Natural killer cell (primary cell): ENCODE measurements at regions not wholly inside any gene's neighbourhood (a gene's known extent, or its start where the extent isn't known, plus 50 kb on each side); places are given as distances from the start of the nearest gene placed in this dataset.

Source experiments
- ATAC-seq, 3 donors: fragments of 150-1000 bp in 2 of 3; fragments of 200-7000 bp in 1 of 3; cut with Tn5 transposase; 1 replicate in 1 of 3; 2 replicates in 2 of 3; pipeline ENCODE4 v1.10.0; 2021; ENCODE audit warnings: mild to moderate bottlenecking in 2 of 3, moderate library complexity in 2 of 3
- DNase-seq, 2 donors: peaks; one replicate each; pipeline versions ENCODE4 v3.0.0 to v3.0.0-alpha.2; 2013 to 2021; ENCODE audit warnings: mixed read lengths in 1 of 2
- H3K27ac ChIP-seq: one replicate; pipeline ENCODE4 v1.5.1; 2013; ENCODE audit warnings: mild to moderate bottlenecking, low read length
- H3K27me3 ChIP-seq: one replicate; pipeline ENCODE4 v1.6.1; 2013; ENCODE audit warnings: low read length; ENCODE audit not compliant: control insufficient read depth, insufficient read depth
- H3K36me3 ChIP-seq: one replicate; pipeline ENCODE4 v1.6.1; 2013; ENCODE audit warnings: low read length; ENCODE audit not compliant: control insufficient read depth, insufficient read depth
- H3K4me1 ChIP-seq: one replicate; pipeline ENCODE4 v1.6.1; 2013; ENCODE audit warnings: low read length; ENCODE audit not compliant: control insufficient read depth, insufficient read depth
- H3K4me3 ChIP-seq: one replicate; pipeline ENCODE4 v1.5.1; 2013; ENCODE audit warnings: low read length
- H3K9me3 ChIP-seq: one replicate; pipeline ENCODE4 v1.6.1; 2013; ENCODE audit warnings: low read length; ENCODE audit not compliant: control insufficient read depth, insufficient read depth
- H3K27ac Mint-ChIP-seq, 2 donors: one replicate each; pipeline ENCODE4 v1.8.0; 2022; ENCODE audit warnings: mild to moderate bottlenecking in 2 of 2, mixed read lengths in 2 of 2, moderate library complexity in 1 of 2
- H3K27me3 Mint-ChIP-seq, 2 donors: one replicate each; pipeline ENCODE4 v1.8.0; 2022; ENCODE audit warnings: low read depth in 2 of 2, mixed read lengths in 2 of 2
- H3K36me3 Mint-ChIP-seq: one replicate; pipeline ENCODE4 v1.8.0; 2022; ENCODE audit warnings: mixed read lengths
- H3K4me1 Mint-ChIP-seq, 2 donors: one replicate each; pipeline ENCODE4 v1.8.0; 2022; ENCODE audit warnings: mixed read lengths in 2 of 2
- H3K4me3 Mint-ChIP-seq: one replicate; pipeline ENCODE4 v1.8.0; 2022; ENCODE audit warnings: mild to moderate bottlenecking, moderate library complexity, mixed read lengths
- H3K9me3 Mint-ChIP-seq, 2 donors: one replicate each; pipeline ENCODE4 v1.8.0; 2022; ENCODE audit warnings: mixed read lengths in 2 of 2
- CTCF ChIP-seq: fragments of 200-600 bp; IDR thresholded peaks from one replicate; pipeline ENCODE4 v1.8.0; 2022; ENCODE audit warnings: antibody characterized with exemption
- WGBS: methylation state at CpG from one replicate; pipeline ENCODE4 v1.1.7; 2013; ENCODE audit warnings: missing lambda C conversion rate; ENCODE audit not compliant: insufficient coverage; 5-methylcytosine and 5-hydroxymethylcytosine counted together
- intact Hi-C: fragments of 100-400 bp; cut with micrococcal nuclease; formaldehyde crosslinking; loops from one replicate; pipeline ENCODE4 v1.14.2; 2022

- no peak for TF ChIP-seq CTCF
- Mint-ChIP-seq H3K27me3 (peaks cover 15 to 21% of the 10 kb centered on the region in 2 donors), H3K4me3 (no peak overlapping the region), H3K9me3 (peaks cover 9 to 17% of the 10 kb centered on the region in 2 donors), H3K4me1 (peaks cover 0 to 10% of the 10 kb centered on the region in 2 donors), H3K27ac (no peak overlapping the region), H3K36me3 (no peaks in the 10 kb centered on the region)
- no peaks in the 10 kb centered on the region for H3K27me3 ChIP-seq
- ATAC-seq = no peak
- 84% methylated on average over 10 of the region's 10 CpGs for WGBS
- no peak overlapping the region for H3K27ac ChIP-seq
- H3K4me1 ChIP-seq = no peaks in the 10 kb centered on the region
- no peak for DNase-seq
- no peak overlapping the region for H3K4me3 ChIP-seq
- intact Hi-C loops = loop anchor here (10.0 kb wide), 1 partner anchor 175 kb away; no protein-coding TSS in a partner anchor
- no peaks in the 10 kb centered on the region for H3K36me3 ChIP-seq
- peaks cover 17% of the 10 kb centered on the region for H3K9me3 ChIP-seq
These were observed 633.1 kb downstream of the MATN1 start for GRCh38 chr1:30090162-30090820.

- ATAC-seq = no peak
- Histone ChIP-seq H3K27me3 (no peaks in the 10 kb centered on the region), H3K4me3 (no peak overlapping the region), H3K4me1 (no peaks in the 10 kb centered on the region), H3K36me3 (no peaks in the 10 kb centered on the region), H3K9me3 (peaks cover 17% of the 10 kb centered on the region), H3K27ac (no peak overlapping the region)
- peaks cover 9 to 17% of the 10 kb centered on the region in 2 donors for H3K9me3 Mint-ChIP-seq
- intact Hi-C loops = loop anchor here (5.0 kb wide), 1 partner anchor 297 kb away; no protein-coding TSS in a partner anchor
- H3K27me3 Mint-ChIP-seq = peaks cover 21% of the 10 kb centered on the region in 2 donors
- TF ChIP-seq CTCF = no peak
- H3K36me3 Mint-ChIP-seq = no peaks in the 10 kb centered on the region
- 83% methylated on average over 11 of the region's 11 CpGs for WGBS
- DNase-seq = no peak
- H3K27ac Mint-ChIP-seq = no peak overlapping the region
- peaks cover 0 to 10% of the 10 kb centered on the region in 2 donors for H3K4me1 Mint-ChIP-seq
- no peak overlapping the region for H3K4me3 Mint-ChIP-seq
These were observed 634.4 kb downstream of the MATN1 start for GRCh38 chr1:30089024-30089430.

- Histone ChIP-seq H3K4me1 (no peaks in the 10 kb centered on the region), H3K36me3 (no peaks in the 10 kb centered on the region), H3K4me3 (no peak overlapping the region), H3K9me3 (peaks cover 16% of the 10 kb centered on the region), H3K27me3 (no peaks in the 10 kb centered on the region), H3K27ac (no peak overlapping the region)
- DNase-seq (no peak), ATAC-seq (no peak)
- Mint-ChIP-seq H3K4me1 (peaks cover 0 to 10% of the 10 kb centered on the region in 2 donors), H3K27ac (no peak overlapping the region), H3K4me3 (no peak overlapping the region), H3K27me3 (peaks cover 21 to 26% of the 10 kb centered on the region in 2 donors), H3K36me3 (no peaks in the 10 kb centered on the region), H3K9me3 (peaks cover 9 to 17% of the 10 kb centered on the region in 2 donors)
- intact Hi-C loops = loop anchor here (5.0 kb wide), 1 partner anchor 296 kb away; no protein-coding TSS in a partner anchor
- TF ChIP-seq CTCF = no peak
- WGBS = 76% methylated on average over 8 of the region's 10 CpGs
These were observed 634.8 kb downstream of the MATN1 start for GRCh38 chr1:30088594-30088993.
